Left ventricle myocardium inferior (tissue), 1 donor: ENCODE measurements at regions not wholly inside any gene's neighbourhood (a gene's known extent, or its start where the extent isn't known, plus 50 kb on each side); places are given as distances from the start of the nearest gene placed in this dataset.

Experiments used
- DNase-seq: peaks from one replicate; pipeline ENCODE4 v3.0.0-alpha.2; 2020
- H3K27ac ChIP-seq: fragments of 200-600 bp; replicated peaks from 2 replicates; pipeline ENCODE4 v1.8.0; 2021
- H3K27me3 ChIP-seq: fragments of 200-600 bp; 2 replicates; pipeline ENCODE4 v1.8.0; 2021; ENCODE audit warnings: low read depth
- H3K36me3 ChIP-seq: fragments of 200-600 bp; 2 replicates; pipeline ENCODE4 v1.8.0; 2021
- H3K4me1 ChIP-seq: fragments of 200-600 bp; 2 replicates; pipeline ENCODE4 v1.8.0; 2021
- H3K4me3 ChIP-seq: fragments of 200-600 bp; 2 replicates; pipeline ENCODE4 v1.8.0; 2021; ENCODE audit warnings: mild to moderate bottlenecking, moderate library complexity
- H3K9me3 ChIP-seq: fragments of 200-600 bp; replicated peaks from 2 replicates; pipeline ENCODE4 v1.8.0; 2021
- CTCF ChIP-seq: fragments of 200-600 bp; IDR thresholded peaks from 2 replicates; pipeline ENCODE4 v1.8.0; 2021; ENCODE audit warnings: antibody characterized with exemption, mild to moderate bottlenecking, borderline replicate concordance
- intact Hi-C: fragments of 100-400 bp; cut with micrococcal nuclease; formaldehyde crosslinking; loops from one replicate; pipeline ENCODE4 v1.11.0; 2022
- donor health status: DM: no; HTN: yes; CAD: no; lungs with severe emphysema.

- TF ChIP-seq CTCF, result no peak
- DNase-seq, result no peak
- Histone ChIP-seq H3K27ac (no peak overlapping the region), H3K36me3 (no peaks in the 10 kb centered on the region), H3K4me1 (peaks cover 15% of the 10 kb centered on the region), H3K4me3 (no peak overlapping the region), H3K9me3 (no peaks in the 10 kb centered on the region), H3K27me3 (no peaks in the 10 kb centered on the region)
- intact Hi-C loops, result no loop called here
These were observed 92.2 kb downstream of the TBX19 start for GRCh38 chr1:168372861-168373371.

- no peak for TF ChIP-seq CTCF
These were observed 91.6 kb downstream of the TBX19 start for GRCh38 chr1:168372307-168372706.

GRCh38 chr1:168371477-168371876, 90.8 kb downstream of the TBX19 start:
- no peak for TF ChIP-seq CTCF
- peaks cover 15% of the 10 kb centered on the region for H3K4me1 ChIP-seq
- H3K36me3 ChIP-seq, result no peaks in the 10 kb centered on the region
- no peak overlapping the region for H3K4me3 ChIP-seq
- H3K27me3 ChIP-seq, result no peaks in the 10 kb centered on the region
- no peaks in the 10 kb centered on the region for H3K9me3 ChIP-seq
- no peak for DNase-seq
- peak overlapping the region; percentile 52 for H3K27ac ChIP-seq
- intact Hi-C loops, result no loop called here

More at GRCh38 chr1:168372307-168372706, 91.6 kb downstream of the TBX19 start:
- Histone ChIP-seq H3K4me1 (peaks cover 15% of the 10 kb centered on the region), H3K27ac (peak overlapping the region; percentile 52), H3K36me3 (no peaks in the 10 kb centered on the region), H3K4me3 (no peak overlapping the region), H3K9me3 (no peaks in the 10 kb centered on the region), H3K27me3 (no peaks in the 10 kb centered on the region)
- intact Hi-C loops, result no loop called here
- DNase-seq, result no peak

GRCh38 chr1:168370586-168370985, 89.9 kb downstream of the TBX19 start:
- no peaks in the 10 kb centered on the region for H3K27me3 ChIP-seq
- H3K27ac ChIP-seq, result peak overlapping the region; percentile 52
- no peaks in the 10 kb centered on the region for H3K9me3 ChIP-seq
- H3K4me3 ChIP-seq, result no peak overlapping the region
- intact Hi-C loops, result no loop called here
- H3K4me1 ChIP-seq, result peaks cover 15% of the 10 kb centered on the region
- DNase-seq, result no peak
- TF ChIP-seq CTCF, result no peak
- H3K36me3 ChIP-seq, result no peaks in the 10 kb centered on the region

- peaks cover 15% of the 10 kb centered on the region for H3K4me1 ChIP-seq
- no peak overlapping the region for H3K27ac ChIP-seq
- intact Hi-C loops, result no loop called here
- no peak for TF ChIP-seq CTCF
- no peak overlapping the region for H3K4me3 ChIP-seq
- no peaks in the 10 kb centered on the region for H3K27me3 ChIP-seq
- no peak for DNase-seq
- no peaks in the 10 kb centered on the region for H3K9me3 ChIP-seq
- no peaks in the 10 kb centered on the region for H3K36me3 ChIP-seq
These were observed 89.0 kb downstream of the TBX19 start for GRCh38 chr1:168369655-168370054.
